Testis (tissue), 2 donors: ENCODE measurements at regions not wholly inside any gene's neighbourhood (a gene's known extent, or its start where the extent isn't known, plus 50 kb on each side); places are given as distances from the start of the nearest gene placed in this dataset.
A peak's percentile ranks its signal among the peaks of the same experiment; 100 is the strongest.

Experiments used
- DNase-seq: peaks from one replicate; pipeline ENCODE4 v3.0.0-alpha.2; 2019
- H3K27ac ChIP-seq, 2 donors: fragments of 200-600 bp; sonication (generic); one replicate each; pipeline ENCODE4 v1.5.1; 2019
- H3K27me3 ChIP-seq: fragments of 200-600 bp; sonication (generic); one replicate; pipeline ENCODE4 v1.5.1; 2019
- H3K36me3 ChIP-seq: fragments of 200-600 bp; sonication (generic); one replicate; pipeline ENCODE4 v1.5.1; 2017; ENCODE audit warnings: low read depth; ENCODE audit errors: missing control alignments
- H3K4me1 ChIP-seq: fragments of 200-600 bp; sonication (generic); one replicate; pipeline ENCODE4 v1.5.1; 2019
- H3K4me3 ChIP-seq, 2 donors: fragments of 200-600 bp; sonication (generic); one replicate each; pipeline ENCODE4 v1.5.1; 2017 to 2019
- H3K9me3 ChIP-seq: fragments of 200-600 bp; sonication (generic); one replicate; pipeline ENCODE4 v1.5.1; 2017
- CTCF ChIP-seq, 3 experiments: fragments of 450-650 bp in 2 of 3; fragments of 200-600 bp in 1 of 3; sonication (generic) in 1 of 3; IDR thresholded peaks; one replicate each; pipeline ENCODE4 v1.5.1; 2016 to 2019; ENCODE audit warnings: antibody characterized with exemption in 3 of 3, mild to moderate bottlenecking in 2 of 3, moderate library complexity in 1 of 3
- POLR2A ChIP-seq: fragments of 450-650 bp; IDR thresholded peaks from one replicate; pipeline ENCODE4 v1.6.1; 2017; ENCODE audit warnings: antibody characterized with exemption, mild to moderate bottlenecking, moderate library complexity
- WGBS, 2 donors: methylation state at CpG; one replicate each; pipeline ENCODE4 v1.1.5; 2018; 5-methylcytosine and 5-hydroxymethylcytosine counted together
- intact Hi-C: fragments of 100-400 bp; cut with DNase I; formaldehyde crosslinking; loops from one replicate; pipeline ENCODE4 v1.15.1; 2023; ENCODE audit warnings: low total_unique reads

- TF ChIP-seq POLR2A: no peak
- no peak for TF ChIP-seq CTCF (IDR thresholded peaks at IDR 0.05)
- DNase-seq: no peak
- Histone ChIP-seq H3K27me3 (no peaks in the 10 kb centered on the region), H3K27ac (no peak overlapping the region), H3K36me3 (no peaks in the 10 kb centered on the region), H3K9me3 (no peaks in the 10 kb centered on the region), H3K4me1 (no peaks in the 10 kb centered on the region), H3K4me3 (no peak overlapping the region)
- intact Hi-C loops: no loop called here
These were observed 974.5 kb upstream of the CDH10 start for GRCh38 chr5:25619273-25619672.

DNA sequence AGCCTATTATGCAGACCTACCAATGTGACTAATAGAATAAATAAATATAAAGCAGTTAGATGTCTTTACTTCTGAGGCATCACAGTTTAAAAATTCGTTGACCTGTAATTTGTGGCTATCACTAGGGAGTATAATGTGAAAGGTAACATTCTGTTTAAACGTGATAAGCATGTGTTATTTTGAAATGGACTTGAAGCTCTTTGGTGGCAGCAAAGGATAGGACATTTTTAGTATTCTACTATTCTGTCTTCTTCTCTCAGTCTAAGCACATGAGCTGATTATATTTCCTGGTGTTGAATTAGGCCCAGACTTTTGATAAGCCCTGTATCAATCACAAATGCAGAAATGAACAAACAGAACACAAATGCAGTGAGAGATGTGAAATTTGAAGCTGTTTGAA lies 974.0 kb upstream of the CDH10 start:
- Histone ChIP-seq H3K36me3 (no peaks in the 10 kb centered on the region), H3K4me3 (no peak overlapping the region), H3K27me3 (no peaks in the 10 kb centered on the region), H3K27ac (no peak overlapping the region), H3K9me3 (no peaks in the 10 kb centered on the region), H3K4me1 (no peaks in the 10 kb centered on the region)
- 34 to 40% methylated on average over 2 of the region's 2 CpGs for WGBS, 2 donors
- TF ChIP-seq POLR2A: no peak
- DNase-seq: no peak
- intact Hi-C loops: no loop called here

- 81% methylated on average over 22 of the region's 22 CpGs; no CpG with 5 or more reads in 1 of the 2 donors for WGBS, 2 donors
- intact Hi-C loops: no loop called here
- H3K4me1 ChIP-seq: no peaks in the 10 kb centered on the region
- peak overlapping the region; percentile 31 to 48 for H3K4me3 ChIP-seq
- no peaks in the 10 kb centered on the region for H3K9me3 ChIP-seq
- TF ChIP-seq CTCF (IDR thresholded peaks at IDR 0.05) (no peak), POLR2A (no peak)
- no peaks in the 10 kb centered on the region for H3K36me3 ChIP-seq
- no peak for DNase-seq
- no peak overlapping the region for H3K27ac ChIP-seq
- H3K27me3 ChIP-seq: no peaks in the 10 kb centered on the region
These were observed 969.7 kb upstream of the CDH10 start for GRCh38 chr5:25614466-25614865.

DNA sequence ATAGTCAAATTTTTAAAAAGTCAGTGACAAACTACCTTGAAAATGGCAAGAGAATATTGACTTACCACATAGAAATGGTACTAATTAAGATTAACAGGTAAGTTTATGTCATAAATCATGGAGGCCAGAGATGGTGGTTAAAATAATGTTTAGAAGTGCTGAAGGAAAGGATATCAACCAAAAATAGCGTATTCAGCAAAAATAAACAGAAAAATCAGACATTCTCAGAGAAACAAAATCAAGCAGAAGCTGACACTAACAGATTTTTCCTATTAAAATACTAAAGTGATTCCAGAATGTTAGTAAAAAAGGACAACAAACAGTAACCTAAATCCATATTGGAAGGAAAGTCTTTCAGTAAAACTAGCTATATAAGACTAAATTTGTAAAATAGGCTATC lies 959.9 kb upstream of the CDH10 start:
- Histone ChIP-seq H3K27me3 (no peaks in the 10 kb centered on the region), H3K9me3 (no peaks in the 10 kb centered on the region), H3K4me1 (no peaks in the 10 kb centered on the region), H3K36me3 (no peaks in the 10 kb centered on the region), H3K27ac (no peak overlapping the region), H3K4me3 (no peak overlapping the region)
- 93 to 94% methylated on average over 1 of the region's 1 CpG for WGBS, 2 donors
- intact Hi-C loops: no loop called here
- no peak for TF ChIP-seq POLR2A
- no peak for TF ChIP-seq CTCF (IDR thresholded peaks at IDR 0.05)
- no peak for DNase-seq

GRCh38 chr5:25579111-25579510 lies 934.3 kb upstream of the CDH10 start:
- Histone ChIP-seq H3K4me3 (no peak overlapping the region), H3K4me1 (no peaks in the 10 kb centered on the region), H3K27ac (no peak overlapping the region), H3K27me3 (no peaks in the 10 kb centered on the region), H3K36me3 (no peaks in the 10 kb centered on the region), H3K9me3 (no peaks in the 10 kb centered on the region)
- TF ChIP-seq CTCF (IDR thresholded peaks at IDR 0.05) (no peak), POLR2A (no peak)
- intact Hi-C loops: no loop called here
- 43 to 46% methylated on average over 1 of the region's 1 CpG for WGBS, 2 donors
- DNase-seq: no peak
